Left renal cortex interstitium (tissue), 4 donors: ENCODE measurements at regions not wholly inside any gene's neighbourhood (a gene's known extent, or its start where the extent isn't known, plus 50 kb on each side); places are given as distances from the start of the nearest gene placed in this dataset.
A peak's percentile ranks its signal among the peaks of the same experiment; 100 is the strongest.

Source experiments
- DNase-seq, 4 donors: peaks; one replicate each; pipeline ENCODE4 v3.0.0-alpha.2; 2013; ENCODE audit warnings: low read depth in 4 of 4, low spot score in 2 of 4, missing footprints in 1 of 4

- no peak for DNase-seq
Observed at GRCh38 chr3:88209356-88209755, 59.6 kb downstream of the C3orf38 start.

- no peak for DNase-seq
Observed at GRCh38 chr3:88211096-88211890, 61.5 kb downstream of the C3orf38 start.

GRCh38 chr3:88219138-88219792, 69.5 kb downstream of the C3orf38 start:
- peak in 3 of 4 donors; percentile 30 to 60 (median 35) for DNase-seq

GRCh38 chr3:88220126-88220525, 70.4 kb downstream of the C3orf38 start:
- no peak for DNase-seq

- no peak for DNase-seq
Observed at GRCh38 chr3:88221726-88222125, 72.0 kb downstream of the C3orf38 start.

- DNase-seq, result no peak
Observed at GRCh38 chr3:88222343-88222742, 72.6 kb downstream of the C3orf38 start.

- DNase-seq, result no peak
Observed at GRCh38 chr3:88225326-88226008, 75.7 kb downstream of the C3orf38 start.

- no peak for DNase-seq
Observed at GRCh38 chr3:88226910-88227309, 77.2 kb downstream of the C3orf38 start.

- no peak for DNase-seq
Observed at GRCh38 chr3:88230638-88231037, 80.9 kb downstream of the C3orf38 start.

- no peak for DNase-seq
Observed at GRCh38 chr3:88231207-88231606, 81.4 kb downstream of the C3orf38 start.

GRCh38 chr3:88231632-88232031, 81.9 kb downstream of the C3orf38 start:
- no peak for DNase-seq

GRCh38 chr3:88235102-88235501, 85.3 kb downstream of the C3orf38 start:
- DNase-seq, result no peak

- no peak for DNase-seq
Observed at GRCh38 chr3:88239870-88240269, 90.1 kb downstream of the C3orf38 start.

- DNase-seq, result no peak
Observed at GRCh38 chr3:88248658-88249057, 98.9 kb downstream of the C3orf38 start.

- no peak for DNase-seq
Observed at GRCh38 chr3:88259045-88259444, 109.3 kb downstream of the C3orf38 start.

GRCh38 chr3:88262527-88262926, 112.8 kb downstream of the C3orf38 start:
- DNase-seq, result no peak

- no peak for DNase-seq
Observed at GRCh38 chr3:88263417-88264100, 113.8 kb downstream of the C3orf38 start.

- no peak for DNase-seq
Observed at GRCh38 chr3:88267441-88267840, 117.7 kb downstream of the C3orf38 start.

- no peak for DNase-seq
Observed at GRCh38 chr3:88267847-88268246, 118.1 kb downstream of the C3orf38 start.

- no peak for DNase-seq
Observed at GRCh38 chr3:88280326-88280725, 130.6 kb downstream of the C3orf38 start.
